ENCODE measurements at regions not wholly inside any gene's neighbourhood (a gene's known extent, or its start where the extent isn't known, plus 50 kb on each side); places are given as distances from the start of the nearest gene placed in this dataset.

- Histone ChIP-seq H3K4me2 (ENCODE audit: control insufficient read depth, extremely low read depth, insufficient read depth, low read depth, low read length) (no peak overlapping the region), H3K27me3 (ENCODE audit: control insufficient read depth, extremely low read depth, insufficient read depth, low read length) (no peaks in the 10 kb centered on the region), H3K79me2 (ENCODE audit: control insufficient read depth, insufficient read depth, low read length) (no peaks in the 10 kb centered on the region), H3K4me1 (ENCODE audit: control insufficient read depth, extremely low read depth, insufficient read depth, low read length) (peaks cover 6% of the 10 kb centered on the region), H3K27ac (ENCODE audit: control insufficient read depth, insufficient read depth, low read length) (no peak overlapping the region), H3K9ac (ENCODE audit: control insufficient read depth, extremely low read depth, insufficient read depth, low read length) (no peak overlapping the region), H3K36me3 (ENCODE audit: control insufficient read depth in 2 of 2, extremely low read depth in 1 of 2, insufficient read depth in 2 of 2, low read length in 2 of 2) (no peaks in the 10 kb centered on the region), H3K9me1 (ENCODE audit: control insufficient read depth, extremely low read depth, insufficient read depth, low read length) (no peaks in the 10 kb centered on the region), H3K9me3 (ENCODE audit: control insufficient read depth, low read depth, low read length) (no peaks in the 10 kb centered on the region), H2AFZ (ENCODE audit: control insufficient read depth, low read length) (no peak overlapping the region), H4K20me1 (ENCODE audit: control insufficient read depth, extremely low read depth, insufficient read depth, low read length) (no peaks in the 10 kb centered on the region), H3K4me3 (ENCODE audit: control insufficient read depth in 2 of 3, extremely low read depth in 1 of 3, insufficient read depth in 2 of 3, low read depth in 1 of 3, low read length in 3 of 3) (no peak overlapping the region)
- dilution Hi-C loops (cut with MboI; ENCODE audit: extremely low pct_ligation_motif_present, low sequenced_read_pairs): no loop called here
- TF ChIP-seq EZH2 (IDR thresholded peaks at IDR 0.05; ENCODE audit: low read length) (no peak), CTCF (optimal IDR thresholded peaks at IDR 0.05 in 1 of 3, IDR thresholded peaks at IDR 0.05 in 1 of 3, conservative IDR thresholded peaks at IDR 0.05 in 1 of 3; ENCODE audit: extremely low read depth in 1 of 3, insufficient read depth in 2 of 3, low read length in 3 of 3) (no peak)
- DNase-seq (ENCODE audit: low read depth, low spot score) (no peak), FAIRE-seq (no peak)
Observed at GRCh38 chr20:51934301-51935002, 132.1 kb upstream of the SALL4 start.

GRCh38 chr20:51931371-51931781, 129.1 kb upstream of the SALL4 start:
- no peak for FAIRE-seq

More at GRCh38 chr20:51931371-51931781, 129.1 kb upstream of the SALL4 start:
- Histone ChIP-seq H3K4me2 (ENCODE audit: control insufficient read depth, extremely low read depth, insufficient read depth, low read depth, low read length) (no peak overlapping the region), H3K9me1 (ENCODE audit: control insufficient read depth, extremely low read depth, insufficient read depth, low read length) (no peaks in the 10 kb centered on the region), H2AFZ (ENCODE audit: control insufficient read depth, low read length) (no peak overlapping the region), H3K27me3 (ENCODE audit: control insufficient read depth, extremely low read depth, insufficient read depth, low read length) (no peaks in the 10 kb centered on the region), H4K20me1 (ENCODE audit: control insufficient read depth, extremely low read depth, insufficient read depth, low read length) (no peaks in the 10 kb centered on the region), H3K4me1 (ENCODE audit: control insufficient read depth, extremely low read depth, insufficient read depth, low read length) (peaks cover 6% of the 10 kb centered on the region), H3K9me3 (ENCODE audit: control insufficient read depth, low read depth, low read length) (no peaks in the 10 kb centered on the region), H3K9ac (ENCODE audit: control insufficient read depth, extremely low read depth, insufficient read depth, low read length) (no peak overlapping the region), H3K79me2 (ENCODE audit: control insufficient read depth, insufficient read depth, low read length) (no peaks in the 10 kb centered on the region), H3K4me3 (ENCODE audit: control insufficient read depth in 2 of 3, extremely low read depth in 1 of 3, insufficient read depth in 2 of 3, low read depth in 1 of 3, low read length in 3 of 3) (no peak overlapping the region), H3K27ac (ENCODE audit: control insufficient read depth, insufficient read depth, low read length) (no peak overlapping the region), H3K36me3 (ENCODE audit: control insufficient read depth in 2 of 2, extremely low read depth in 1 of 2, insufficient read depth in 2 of 2, low read length in 2 of 2) (no peaks in the 10 kb centered on the region)
- TF ChIP-seq CTCF (optimal IDR thresholded peaks at IDR 0.05 in 1 of 3, IDR thresholded peaks at IDR 0.05 in 1 of 3, conservative IDR thresholded peaks at IDR 0.05 in 1 of 3; ENCODE audit: extremely low read depth in 1 of 3, insufficient read depth in 2 of 3, low read length in 3 of 3) (no peak), EZH2 (IDR thresholded peaks at IDR 0.05; ENCODE audit: low read length) (no peak)
- dilution Hi-C loops (cut with MboI; ENCODE audit: extremely low pct_ligation_motif_present, low sequenced_read_pairs): no loop called here
- no peak for DNase-seq (ENCODE audit: low read depth, low spot score)
